ENCODE measurements at regions not wholly inside any gene's neighbourhood (a gene's known extent, or its start where the extent isn't known, plus 50 kb on each side); places are given as distances from the start of the nearest gene placed in this dataset.

- WGBS (ENCODE audit: insufficient coverage): 97% methylated on average over 2 of the region's 2 CpGs
- no peak for DNase-seq
- Mint-ChIP-seq H3K4me1 (no peaks in the 10 kb centered on the region), H3K36me3 (no peaks in the 10 kb centered on the region), H3K27me3 (no peaks in the 10 kb centered on the region), H3K9me3 (peaks cover 9 to 20% (median 12%) of the 10 kb centered on the region in 3 donors), H3K4me3 (no peak overlapping the region), H3K27ac (no peak overlapping the region)
- H3K27me3 ChIP-seq (replicated peaks in 1 of 2; ENCODE audit: control insufficient read depth in 2 of 2, extremely low read depth in 1 of 2, insufficient read depth in 2 of 2, low read length in 1 of 2): no peaks in the 10 kb centered on the region
- H3K36me3 ChIP-seq (ENCODE audit: control insufficient read depth in 2 of 2, extremely low read depth in 1 of 2, insufficient read depth in 1 of 2, low read length in 1 of 2): no peaks in the 10 kb centered on the region
- ChIA-PET POLR2A (no interaction called here), CTCF (no interaction called here)
- ATAC-seq (replicated peaks in 1 of 4): no peak
- H3K4me3 ChIP-seq (ENCODE audit: control insufficient read depth in 1 of 2, extremely low read depth in 1 of 2, low read length in 1 of 2): no peak overlapping the region
- no peaks in the 10 kb centered on the region for H3K4me1 ChIP-seq (ENCODE audit: control insufficient read depth in 1 of 2, extremely low read depth in 1 of 2, insufficient read depth in 2 of 2, low read length in 2 of 2)
- no peaks in the 10 kb centered on the region for H3K9me3 ChIP-seq
- no peak overlapping the region for H3K27ac ChIP-seq (ENCODE audit: low read length)
Observed at GRCh38 chr4:171718665-171719064, 94.5 kb upstream of the GALNTL6 start.

GRCh38 chr4:171718069-171718468 lies 95.1 kb upstream of the GALNTL6 start:
- no peaks in the 10 kb centered on the region for H3K27me3 Mint-ChIP-seq
- CTCF ChIA-PET: no interaction called here
- H3K9me3 ChIP-seq: no peaks in the 10 kb centered on the region
- DNase-seq: no peak
- peaks cover 9 to 18% (median 10%) of the 10 kb centered on the region in 3 donors for H3K9me3 Mint-ChIP-seq
- H3K4me1 ChIP-seq (ENCODE audit: control insufficient read depth in 1 of 2, extremely low read depth in 1 of 2, insufficient read depth in 2 of 2, low read length in 2 of 2): no peaks in the 10 kb centered on the region
- H3K27me3 ChIP-seq (replicated peaks in 1 of 2; ENCODE audit: control insufficient read depth in 2 of 2, extremely low read depth in 1 of 2, insufficient read depth in 2 of 2, low read length in 1 of 2): no peaks in the 10 kb centered on the region
- no peaks in the 10 kb centered on the region for H3K36me3 Mint-ChIP-seq
- POLR2A ChIA-PET: no interaction called here
- H3K4me3 Mint-ChIP-seq: no peak overlapping the region
- no peaks in the 10 kb centered on the region for H3K4me1 Mint-ChIP-seq
- no peak overlapping the region for H3K27ac Mint-ChIP-seq
- ATAC-seq (replicated peaks in 1 of 4): no peak
- H3K36me3 ChIP-seq (ENCODE audit: control insufficient read depth in 2 of 2, extremely low read depth in 1 of 2, insufficient read depth in 1 of 2, low read length in 1 of 2): no peaks in the 10 kb centered on the region
- H3K27ac ChIP-seq (ENCODE audit: low read length): no peak overlapping the region
- H3K4me3 ChIP-seq (ENCODE audit: control insufficient read depth in 1 of 2, extremely low read depth in 1 of 2, low read length in 1 of 2): no peak overlapping the region
- WGBS (ENCODE audit: insufficient coverage): 75% methylated on average over 1 of the region's 1 CpG

- Histone ChIP-seq H3K4me3 (ENCODE audit: control insufficient read depth in 1 of 2, extremely low read depth in 1 of 2, low read length in 1 of 2) (no peak overlapping the region), H3K9me3 (no peaks in the 10 kb centered on the region), H3K4me1 (ENCODE audit: control insufficient read depth in 1 of 2, extremely low read depth in 1 of 2, insufficient read depth in 2 of 2, low read length in 2 of 2) (no peaks in the 10 kb centered on the region), H3K36me3 (ENCODE audit: control insufficient read depth in 2 of 2, extremely low read depth in 1 of 2, insufficient read depth in 1 of 2, low read length in 1 of 2) (no peaks in the 10 kb centered on the region), H3K27ac (ENCODE audit: low read length) (no peak overlapping the region), H3K27me3 (replicated peaks in 1 of 2; ENCODE audit: control insufficient read depth in 2 of 2, extremely low read depth in 1 of 2, insufficient read depth in 2 of 2, low read length in 1 of 2) (no peaks in the 10 kb centered on the region)
- ATAC-seq (replicated peaks in 1 of 4): no peak
- Mint-ChIP-seq H3K27me3 (no peaks in the 10 kb centered on the region), H3K27ac (no peak overlapping the region), H3K4me1 (no peaks in the 10 kb centered on the region), H3K9me3 (peaks cover 3 to 12% (median 9%) of the 10 kb centered on the region in 3 donors), H3K4me3 (no peak overlapping the region), H3K36me3 (no peaks in the 10 kb centered on the region)
- ChIA-PET POLR2A (no interaction called here), CTCF (no interaction called here)
- DNase-seq: no peak
Observed at GRCh38 chr4:171717231-171717741, 95.9 kb upstream of the GALNTL6 start.

- Mint-ChIP-seq H3K9me3 (peaks cover 0 to 11% (median 6%) of the 10 kb centered on the region in 3 donors), H3K4me3 (no peak overlapping the region), H3K4me1 (no peaks in the 10 kb centered on the region), H3K27ac (no peak overlapping the region), H3K36me3 (no peaks in the 10 kb centered on the region), H3K27me3 (no peaks in the 10 kb centered on the region)
- Histone ChIP-seq H3K4me1 (ENCODE audit: control insufficient read depth in 1 of 2, extremely low read depth in 1 of 2, insufficient read depth in 2 of 2, low read length in 2 of 2) (no peaks in the 10 kb centered on the region), H3K27me3 (replicated peaks in 1 of 2; ENCODE audit: control insufficient read depth in 2 of 2, extremely low read depth in 1 of 2, insufficient read depth in 2 of 2, low read length in 1 of 2) (no peaks in the 10 kb centered on the region), H3K9me3 (no peaks in the 10 kb centered on the region), H3K36me3 (ENCODE audit: control insufficient read depth in 2 of 2, extremely low read depth in 1 of 2, insufficient read depth in 1 of 2, low read length in 1 of 2) (no peaks in the 10 kb centered on the region), H3K4me3 (ENCODE audit: control insufficient read depth in 1 of 2, extremely low read depth in 1 of 2, low read length in 1 of 2) (no peak overlapping the region), H3K27ac (ENCODE audit: low read length) (no peak overlapping the region)
- CTCF ChIA-PET: no interaction called here
- WGBS (ENCODE audit: insufficient coverage): 50% methylated on average over 1 of the region's 1 CpG
- DNase-seq: no peak
- no peak for ATAC-seq (replicated peaks in 1 of 4)
- POLR2A ChIA-PET: no interaction called here
Observed at GRCh38 chr4:171715973-171716372, 97.2 kb upstream of the GALNTL6 start.

- H3K27me3 Mint-ChIP-seq: no peaks in the 10 kb centered on the region
- 76% methylated on average over 4 of the region's 5 CpGs for WGBS (ENCODE audit: insufficient coverage)
- Histone ChIP-seq H3K27ac (ENCODE audit: low read length) (no peak overlapping the region), H3K9me3 (no peaks in the 10 kb centered on the region), H3K4me1 (ENCODE audit: control insufficient read depth in 1 of 2, extremely low read depth in 1 of 2, insufficient read depth in 2 of 2, low read length in 2 of 2) (no peaks in the 10 kb centered on the region), H3K36me3 (ENCODE audit: control insufficient read depth in 2 of 2, extremely low read depth in 1 of 2, insufficient read depth in 1 of 2, low read length in 1 of 2) (no peaks in the 10 kb centered on the region), H3K27me3 (replicated peaks in 1 of 2; ENCODE audit: control insufficient read depth in 2 of 2, extremely low read depth in 1 of 2, insufficient read depth in 2 of 2, low read length in 1 of 2) (no peaks in the 10 kb centered on the region), H3K4me3 (ENCODE audit: control insufficient read depth in 1 of 2, extremely low read depth in 1 of 2, low read length in 1 of 2) (no peak overlapping the region)
- no peaks in the 10 kb centered on the region for H3K4me1 Mint-ChIP-seq
- no peaks in the 10 kb centered on the region for H3K36me3 Mint-ChIP-seq
- H3K9me3 Mint-ChIP-seq: peaks cover 0 to 10% (median 6%) of the 10 kb centered on the region in 3 donors
- ChIA-PET CTCF (no interaction called here), POLR2A (no interaction called here)
- DNase-seq (no peak), ATAC-seq (replicated peaks in 1 of 4) (peak in 1 of 4 experiments; percentile 13)
- H3K27ac Mint-ChIP-seq: no peak overlapping the region
- no peak overlapping the region for H3K4me3 Mint-ChIP-seq
Observed at GRCh38 chr4:171714791-171715454, 98.3 kb upstream of the GALNTL6 start.

GRCh38 chr4:171710743-171711142 lies 102.5 kb upstream of the GALNTL6 start:
- H3K9me3 Mint-ChIP-seq: peaks cover 0 to 4% (median 3%) of the 10 kb centered on the region in 3 donors
- ChIA-PET POLR2A (no interaction called here), CTCF (no interaction called here)
- H3K4me3 Mint-ChIP-seq: no peak overlapping the region
- no peaks in the 10 kb centered on the region for H3K9me3 ChIP-seq
- H3K27ac Mint-ChIP-seq: no peak overlapping the region
- no peaks in the 10 kb centered on the region for H3K36me3 Mint-ChIP-seq
- no peaks in the 10 kb centered on the region for H3K27me3 ChIP-seq (replicated peaks in 1 of 2; ENCODE audit: control insufficient read depth in 2 of 2, extremely low read depth in 1 of 2, insufficient read depth in 2 of 2, low read length in 1 of 2)
- no peaks in the 10 kb centered on the region for H3K4me1 ChIP-seq (ENCODE audit: control insufficient read depth in 1 of 2, extremely low read depth in 1 of 2, insufficient read depth in 2 of 2, low read length in 2 of 2)
- no peaks in the 10 kb centered on the region for H3K27me3 Mint-ChIP-seq
- ATAC-seq (replicated peaks in 1 of 4) (no peak), DNase-seq (no peak)
- H3K36me3 ChIP-seq (ENCODE audit: control insufficient read depth in 2 of 2, extremely low read depth in 1 of 2, insufficient read depth in 1 of 2, low read length in 1 of 2): no peaks in the 10 kb centered on the region
- no peaks in the 10 kb centered on the region for H3K4me1 Mint-ChIP-seq
- H3K4me3 ChIP-seq (ENCODE audit: control insufficient read depth in 1 of 2, extremely low read depth in 1 of 2, low read length in 1 of 2): no peak overlapping the region
- no CpG with 5 or more reads among the region's 1 CpG for WGBS (ENCODE audit: insufficient coverage)
- H3K27ac ChIP-seq (ENCODE audit: low read length): no peak overlapping the region

All from T-cell (primary cell).